Neuronal stem cell (in vitro differentiated cells): ENCODE measurements at regions not wholly inside any gene's neighbourhood (a gene's known extent, or its start where the extent isn't known, plus 50 kb on each side); places are given as distances from the start of the nearest gene placed in this dataset.

ENCODE experiments used
- DNase-seq: peaks from one replicate; pipeline ENCODE4 v3.0.0-alpha.2; 2013; ENCODE audit warnings: low spot score
- H2AFZ ChIP-seq: one replicate; pipeline ENCODE4 v1.6.1; 2013; ENCODE audit warnings: mild to moderate bottlenecking, low read length, inconsistent platforms
- H2AK5ac ChIP-seq: 2 replicates; pipeline ENCODE4 v1.6.1; 2013; ENCODE audit warnings: low read depth, mild to moderate bottlenecking, inconsistent platforms, low read length, moderate library complexity, mixed read lengths
- H2BK120ac ChIP-seq: 2 replicates; pipeline ENCODE4 v1.6.1; 2013; ENCODE audit warnings: low read depth, mild to moderate bottlenecking, inconsistent platforms, low read length, moderate library complexity, mixed read lengths
- H2BK12ac ChIP-seq: one replicate; pipeline ENCODE4 v1.6.1; 2013; ENCODE audit warnings: low read length, inconsistent platforms
- H2BK15ac ChIP-seq: 2 replicates; pipeline ENCODE4 v1.6.1; 2013; ENCODE audit warnings: mild to moderate bottlenecking, low read length, inconsistent platforms, mixed read lengths
- H2BK5ac ChIP-seq: one replicate; pipeline ENCODE4 v1.6.1; 2013; ENCODE audit warnings: inconsistent platforms, mild to moderate bottlenecking, low read length, moderate library complexity
- H3K14ac ChIP-seq: one replicate; pipeline ENCODE4 v1.6.1; 2013; ENCODE audit warnings: low read length, inconsistent platforms
- H3K18ac ChIP-seq: 2 replicates; pipeline ENCODE4 v1.6.1; 2013; ENCODE audit warnings: low read length, inconsistent platforms
- H3K23ac ChIP-seq: 2 replicates; pipeline ENCODE4 v1.6.1; 2013; ENCODE audit warnings: low read depth, mild to moderate bottlenecking, mixed read lengths, low read length, inconsistent platforms; ENCODE audit not compliant: poor library complexity
- H3K27ac ChIP-seq: replicated peaks from 3 replicates; pipeline ENCODE4 v1.5.1; 2013; ENCODE audit warnings: low read length, inconsistent platforms
- H3K27me3 ChIP-seq, 3 experiments: 2 replicates each; pipeline ENCODE4 v1.6.1; 2013; ENCODE audit warnings: low read length in 3 of 3, mild to moderate bottlenecking in 2 of 3, inconsistent platforms in 1 of 3, low read depth in 1 of 3, mixed read lengths in 1 of 3, moderate library complexity in 1 of 3; ENCODE audit not compliant: control insufficient read depth in 3 of 3, insufficient read depth in 3 of 3
- H3K36me3 ChIP-seq, 2 donors: replicated peaks in 1 of 2; 2 replicates each; pipeline ENCODE4 v1.6.1; 2013; ENCODE audit warnings: low read length in 2 of 2; ENCODE audit not compliant: control insufficient read depth in 2 of 2, insufficient read depth in 2 of 2
- H3K4ac ChIP-seq: 2 replicates; pipeline ENCODE4 v1.6.1; 2013; ENCODE audit warnings: inconsistent platforms, mild to moderate bottlenecking, low read length, moderate library complexity
- H3K4me1 ChIP-seq, 2 donors: 1 replicate in 1 of 2; 2 replicates in 1 of 2; pipeline ENCODE4 v1.6.1; 2013; ENCODE audit warnings: low read length in 2 of 2, low read depth in 1 of 2; ENCODE audit not compliant: control insufficient read depth in 2 of 2, insufficient read depth in 1 of 2
- H3K4me2 ChIP-seq: one replicate; pipeline ENCODE4 v1.6.1; 2013; ENCODE audit warnings: mild to moderate bottlenecking, low read length, inconsistent platforms; ENCODE audit not compliant: insufficient read depth, poor library complexity, severe bottlenecking
- H3K4me3 ChIP-seq, 2 donors: 2 replicates each; pipeline ENCODE4 v1.5.1; 2013; ENCODE audit warnings: low read length in 2 of 2, mild to moderate bottlenecking in 2 of 2, inconsistent platforms in 1 of 2, moderate library complexity in 1 of 2
- H3K79me1 ChIP-seq: one replicate; pipeline ENCODE4 v1.6.1; 2013; ENCODE audit warnings: low read depth, mild to moderate bottlenecking, inconsistent platforms, low read length, moderate library complexity
- H3K9ac ChIP-seq: one replicate; pipeline ENCODE4 v1.6.1; 2013; ENCODE audit warnings: mild to moderate bottlenecking, low read depth, low read length, inconsistent platforms; ENCODE audit not compliant: poor library complexity
- H3K9me3 ChIP-seq, 2 donors: replicated peaks in 1 of 2; 2 replicates each; pipeline versions ENCODE3 to v1.6.1; 2013; ENCODE audit warnings: low read length in 2 of 2, mild to moderate bottlenecking in 2 of 2, inconsistent platforms in 1 of 2, low read depth in 1 of 2, mixed read lengths in 1 of 2, moderate library complexity in 1 of 2; ENCODE audit not compliant: control insufficient read depth in 2 of 2, insufficient read depth in 1 of 2
- H4K8ac ChIP-seq: one replicate; pipeline ENCODE4 v1.6.1; 2013; ENCODE audit warnings: low read depth, mild to moderate bottlenecking, inconsistent platforms, low read length, moderate library complexity
- H4K91ac ChIP-seq: one replicate; pipeline ENCODE4 v1.6.1; 2013; ENCODE audit warnings: low read length, low read depth, mild to moderate bottlenecking, inconsistent platforms; ENCODE audit not compliant: poor library complexity
- WGBS, 2 donors: extraction: QIAGEN DNeasy Blood & Tissue Kit; methylation state at CpG; one replicate each; pipeline ENCODE4 v1.1.7; 2013; ENCODE audit warnings: missing lambda C conversion rate in 2 of 2, mixed read lengths in 1 of 2; ENCODE audit not compliant: insufficient read length in 2 of 2, insufficient replicate concordance in 1 of 2; ENCODE audit errors: extremely low coverage in 2 of 2; 5-methylcytosine and 5-hydroxymethylcytosine counted together

DNA sequence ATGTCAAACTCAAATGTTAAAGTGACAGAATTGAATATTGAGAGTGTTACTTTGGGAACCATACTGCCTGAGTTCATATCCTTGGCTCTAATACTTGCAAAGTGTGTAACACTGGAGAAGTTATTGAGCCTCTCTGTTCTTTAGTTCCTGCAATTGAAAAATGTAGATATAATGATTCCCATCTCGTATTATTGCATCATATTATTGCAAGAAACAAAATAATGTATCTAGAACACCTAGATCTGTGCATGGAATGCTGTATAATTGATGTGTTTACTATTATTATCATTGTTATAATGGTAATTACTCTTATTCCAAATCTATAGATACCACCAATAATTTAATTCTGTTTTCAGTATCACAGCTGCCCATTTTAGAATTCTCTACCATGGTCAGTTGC lies 310.3 kb downstream of the GABRG2 start:
- Histone ChIP-seq H3K27ac (no peak overlapping the region), H4K8ac (no peak overlapping the region), H3K36me3 (no peaks in the 10 kb centered on the region), H3K79me1 (no peaks in the 10 kb centered on the region), H3K4me1 (no peaks in the 10 kb centered on the region), H2AFZ (no peak overlapping the region), H3K23ac (no peak overlapping the region), H4K91ac (no peak overlapping the region), H3K9ac (no peak overlapping the region), H3K18ac (no peak overlapping the region), H2BK5ac (no peak overlapping the region), H2BK120ac (no peak overlapping the region), H3K9me3 (no peaks in the 10 kb centered on the region), H3K14ac (no peak overlapping the region), H3K4me3 (no peak overlapping the region), H2BK12ac (no peak overlapping the region), H2BK15ac (no peak overlapping the region), H3K27me3 (no peaks in the 10 kb centered on the region), H3K4me2 (no peak overlapping the region), H2AK5ac (no peak overlapping the region), H3K4ac (no peak overlapping the region)
- WGBS, 2 donors, result no CpG with 5 or more reads among the region's 1 CpG
- no peak for DNase-seq

GRCh38 chr5:162382839-162383238 lies 315.3 kb downstream of the GABRG2 start:
- H3K27ac ChIP-seq, result no peak overlapping the region
- H4K91ac ChIP-seq, result no peak overlapping the region
- H3K27me3 ChIP-seq, result no peaks in the 10 kb centered on the region
- no peaks in the 10 kb centered on the region for H3K9me3 ChIP-seq
- H2BK5ac ChIP-seq, result no peak overlapping the region
- H3K4me2 ChIP-seq, result no peak overlapping the region
- H4K8ac ChIP-seq, result no peak overlapping the region
- H2BK15ac ChIP-seq, result no peak overlapping the region
- no peak overlapping the region for H3K18ac ChIP-seq
- no peak overlapping the region for H2AK5ac ChIP-seq
- H3K4me3 ChIP-seq, result no peak overlapping the region
- DNase-seq, result no peak
- H3K79me1 ChIP-seq, result no peaks in the 10 kb centered on the region
- H3K23ac ChIP-seq, result no peak overlapping the region
- H2BK12ac ChIP-seq, result no peak overlapping the region
- no peak overlapping the region for H3K9ac ChIP-seq
- no peak overlapping the region for H2AFZ ChIP-seq
- H2BK120ac ChIP-seq, result no peak overlapping the region
- H3K4ac ChIP-seq, result no peak overlapping the region
- no peaks in the 10 kb centered on the region for H3K4me1 ChIP-seq
- no peaks in the 10 kb centered on the region for H3K36me3 ChIP-seq
- no CpG with 5 or more reads among the region's 3 CpGs for WGBS, 2 donors
- H3K14ac ChIP-seq, result no peak overlapping the region

DNA sequence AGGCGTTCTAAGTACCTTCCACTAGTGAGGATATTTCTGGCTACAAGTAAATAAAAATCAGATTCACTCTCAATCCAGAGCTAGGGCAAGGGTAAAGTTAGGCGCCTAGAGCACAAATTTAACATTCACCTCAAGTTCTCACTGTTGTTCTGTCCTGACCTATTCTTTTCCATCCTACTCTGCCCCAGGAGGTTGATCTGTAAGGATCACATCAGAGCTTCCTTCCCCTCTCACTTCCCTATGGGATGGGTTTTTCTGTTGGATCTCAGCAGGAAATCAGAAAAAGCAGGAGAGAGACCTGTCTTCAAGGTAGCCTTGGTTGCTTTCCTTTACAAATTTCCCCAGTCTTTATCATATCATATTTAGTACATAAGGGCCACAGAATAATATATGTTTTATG lies 316.7 kb downstream of the GABRG2 start:
- H4K8ac ChIP-seq, result no peak overlapping the region
- H3K23ac ChIP-seq, result no peak overlapping the region
- H3K14ac ChIP-seq, result no peak overlapping the region
- no peaks in the 10 kb centered on the region for H3K36me3 ChIP-seq
- H3K79me1 ChIP-seq, result no peaks in the 10 kb centered on the region
- H2BK5ac ChIP-seq, result no peak overlapping the region
- no peak overlapping the region for H3K18ac ChIP-seq
- H2AFZ ChIP-seq, result no peak overlapping the region
- H3K4me3 ChIP-seq, result no peak overlapping the region
- H3K4me1 ChIP-seq, result no peaks in the 10 kb centered on the region
- H2BK120ac ChIP-seq, result no peak overlapping the region
- no peak overlapping the region for H3K27ac ChIP-seq
- no peaks in the 10 kb centered on the region for H3K9me3 ChIP-seq
- no peak overlapping the region for H2BK12ac ChIP-seq
- no peak overlapping the region for H3K9ac ChIP-seq
- no peak overlapping the region for H3K4ac ChIP-seq
- no peak overlapping the region for H2BK15ac ChIP-seq
- WGBS, 2 donors, result no CpG with 5 or more reads among the region's 2 CpGs
- H3K4me2 ChIP-seq, result no peak overlapping the region
- H4K91ac ChIP-seq, result no peak overlapping the region
- no peak overlapping the region for H2AK5ac ChIP-seq
- DNase-seq, result no peak
- no peaks in the 10 kb centered on the region for H3K27me3 ChIP-seq

DNA sequence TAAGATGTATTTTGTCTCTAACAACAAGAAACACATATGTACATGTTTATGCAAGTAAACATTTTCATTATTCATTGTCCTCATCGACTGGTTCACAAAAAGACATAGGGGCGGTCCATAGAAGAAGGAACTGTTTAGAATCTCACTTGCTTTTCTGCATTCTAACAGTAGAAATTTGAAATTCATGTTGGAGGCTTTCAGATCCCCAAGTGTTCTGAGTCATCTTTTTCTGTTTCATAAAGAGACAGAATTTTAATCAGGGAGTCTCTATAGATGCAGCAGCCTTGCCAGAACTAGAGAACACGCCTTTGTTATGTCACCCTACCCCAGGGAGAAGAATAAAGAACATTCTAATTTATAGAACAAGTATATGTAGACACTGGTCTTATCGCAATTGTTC lies 324.3 kb downstream of the GABRG2 start:
- Histone ChIP-seq H3K4ac (no peak overlapping the region), H3K4me3 (no peak overlapping the region), H3K79me1 (no peaks in the 10 kb centered on the region), H2AFZ (no peak overlapping the region), H3K14ac (no peak overlapping the region), H3K36me3 (no peaks in the 10 kb centered on the region), H3K27ac (no peak overlapping the region), H3K27me3 (no peaks in the 10 kb centered on the region), H3K4me1 (no peaks in the 10 kb centered on the region), H3K9ac (no peak overlapping the region), H3K18ac (no peak overlapping the region), H4K91ac (no peak overlapping the region), H4K8ac (no peak overlapping the region), H3K9me3 (no peaks in the 10 kb centered on the region), H2BK5ac (no peak overlapping the region), H2AK5ac (no peak overlapping the region), H3K23ac (no peak overlapping the region), H2BK15ac (no peak overlapping the region), H3K4me2 (no peak overlapping the region), H2BK12ac (no peak overlapping the region), H2BK120ac (no peak overlapping the region)
- DNase-seq, result no peak
- WGBS, 2 donors, result no CpG with 5 or more reads among the region's 4 CpGs
